ENCODE measurements at regions not wholly inside any gene's neighbourhood (a gene's known extent, or its start where the extent isn't known, plus 50 kb on each side); places are given as distances from the start of the nearest gene placed in this dataset.

DNA sequence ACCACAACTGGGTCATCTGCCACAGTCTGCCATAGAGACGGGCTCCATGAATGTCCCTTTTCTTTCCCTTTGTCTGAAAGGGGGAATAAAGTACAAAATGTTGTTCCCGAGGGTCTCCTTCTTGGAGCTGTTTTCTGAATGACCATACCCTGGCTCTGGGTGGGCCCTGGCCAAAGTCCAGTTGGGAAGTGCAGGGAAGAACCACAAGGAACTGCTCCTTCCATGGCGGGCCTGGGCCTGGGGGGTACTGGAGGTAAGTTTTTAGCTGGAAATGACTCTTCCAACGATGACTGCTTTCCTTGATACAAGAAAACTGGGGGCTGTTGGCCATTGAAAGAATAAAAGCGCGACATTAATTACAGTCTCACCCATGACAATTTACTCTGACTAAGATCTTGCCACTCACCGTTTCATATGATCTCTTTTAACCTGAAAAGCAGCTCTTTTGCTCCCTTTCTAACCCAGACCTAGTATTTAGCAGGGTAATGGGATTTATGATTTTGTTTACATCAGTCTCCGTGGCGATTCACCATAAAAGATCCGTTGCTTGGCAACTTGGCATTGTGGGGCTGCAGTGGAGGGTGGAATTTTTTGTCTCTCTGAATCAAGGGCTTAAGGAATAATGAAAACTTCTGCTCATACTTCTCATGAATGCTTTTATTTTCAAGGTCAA, 89.2 kb upstream of the PTCH1 start:
- Histone ChIP-seq H3K4me1 (ENCODE audit: insufficient read depth, low read length, poor library complexity, severe bottlenecking) (no peaks in the 10 kb centered on the region), H3K4me2 (ENCODE audit: low read depth, low read length, poor library complexity, severe bottlenecking) (no peak overlapping the region), H3K79me2 (ENCODE audit: insufficient read depth, low read length) (no peaks in the 10 kb centered on the region), H2AFZ (ENCODE audit: low read length) (no peak overlapping the region), H3K9ac (ENCODE audit: low read depth, low read length, poor library complexity, severe bottlenecking) (no peak overlapping the region), H4K20me1 (ENCODE audit: insufficient read depth, low read length, poor library complexity, severe bottlenecking) (no peaks in the 10 kb centered on the region), H3K27me3 (ENCODE audit: insufficient read depth, low read length, poor library complexity, severe bottlenecking) (no peaks in the 10 kb centered on the region), H3F3A (ENCODE audit: low read depth) (no peaks in the 10 kb centered on the region), H3K4me3 (ENCODE audit: low read length, poor library complexity, severe bottlenecking) (no peak overlapping the region), H3K9me2 (replicated peaks; ENCODE audit: low read depth, low read length) (no peaks in the 10 kb centered on the region), H3K36me3 (ENCODE audit: insufficient read depth, low read length) (no peaks in the 10 kb centered on the region), H3K9me3 (ENCODE audit: insufficient read depth, low read depth, low read length) (no peaks in the 10 kb centered on the region)
- no peak for TF ChIP-seq EZH2phosphoT487 (IDR thresholded peaks at IDR 0.05; ENCODE audit: borderline replicate concordance)
- TF ChIP-seq, protein P1, sequence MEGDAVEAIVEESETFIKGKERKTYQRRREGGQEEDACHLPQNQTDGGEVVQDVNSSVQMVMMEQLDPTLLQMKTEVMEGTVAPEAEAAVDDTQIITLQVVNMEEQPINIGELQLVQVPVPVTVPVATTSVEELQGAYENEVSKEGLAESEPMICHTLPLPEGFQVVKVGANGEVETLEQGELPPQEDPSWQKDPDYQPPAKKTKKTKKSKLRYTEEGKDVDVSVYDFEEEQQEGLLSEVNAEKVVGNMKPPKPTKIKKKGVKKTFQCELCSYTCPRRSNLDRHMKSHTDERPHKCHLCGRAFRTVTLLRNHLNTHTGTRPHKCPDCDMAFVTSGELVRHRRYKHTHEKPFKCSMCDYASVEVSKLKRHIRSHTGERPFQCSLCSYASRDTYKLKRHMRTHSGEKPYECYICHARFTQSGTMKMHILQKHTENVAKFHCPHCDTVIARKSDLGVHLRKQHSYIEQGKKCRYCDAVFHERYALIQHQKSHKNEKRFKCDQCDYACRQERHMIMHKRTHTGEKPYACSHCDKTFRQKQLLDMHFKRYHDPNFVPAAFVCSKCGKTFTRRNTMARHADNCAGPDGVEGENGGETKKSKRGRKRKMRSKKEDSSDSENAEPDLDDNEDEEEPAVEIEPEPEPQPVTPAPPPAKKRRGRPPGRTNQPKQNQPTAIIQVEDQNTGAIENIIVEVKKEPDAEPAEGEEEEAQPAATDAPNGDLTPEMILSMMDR (conservative IDR thresholded peaks at IDR 0.05; ENCODE audit: low read length): no peak

DNA sequence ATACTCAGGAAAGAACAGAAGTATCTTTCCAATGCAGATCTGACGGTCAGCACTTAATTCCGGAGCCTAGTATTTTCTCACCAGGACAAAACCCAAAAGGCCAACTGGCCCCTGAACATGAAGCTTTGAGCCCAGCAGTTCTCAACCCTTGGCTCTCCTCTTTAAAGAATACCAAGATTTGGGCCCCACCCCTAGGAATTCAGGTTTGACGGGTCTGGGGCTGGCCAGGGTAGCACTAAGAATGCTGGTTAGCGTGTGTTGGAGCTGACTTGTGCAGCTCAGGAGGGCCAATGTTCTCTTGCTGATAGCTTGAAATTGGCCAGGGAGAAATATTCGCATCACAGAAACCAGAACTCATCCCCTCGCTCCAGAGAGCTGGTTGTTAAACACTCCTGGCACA, 88.3 kb upstream of the PTCH1 start:
- no peak overlapping the region for H3K4me2 ChIP-seq (ENCODE audit: low read depth, low read length, poor library complexity, severe bottlenecking)
- H3K36me3 ChIP-seq (ENCODE audit: insufficient read depth, low read length): no peaks in the 10 kb centered on the region
- H2AFZ ChIP-seq (ENCODE audit: low read length): no peak overlapping the region
- no peak for TF ChIP-seq EZH2phosphoT487 (IDR thresholded peaks at IDR 0.05; ENCODE audit: borderline replicate concordance)
- TF ChIP-seq, protein P1 (conservative IDR thresholded peaks at IDR 0.05; ENCODE audit: low read length): no peak
- H3K79me2 ChIP-seq (ENCODE audit: insufficient read depth, low read length): no peaks in the 10 kb centered on the region
- H3K27me3 ChIP-seq (ENCODE audit: insufficient read depth, low read length, poor library complexity, severe bottlenecking): no peaks in the 10 kb centered on the region
- H3K9ac ChIP-seq (ENCODE audit: low read depth, low read length, poor library complexity, severe bottlenecking): no peak overlapping the region
- H3F3A ChIP-seq (ENCODE audit: low read depth): no peaks in the 10 kb centered on the region
- H3K4me3 ChIP-seq (ENCODE audit: low read length, poor library complexity, severe bottlenecking): no peak overlapping the region
- no peaks in the 10 kb centered on the region for H4K20me1 ChIP-seq (ENCODE audit: insufficient read depth, low read length, poor library complexity, severe bottlenecking)
- H3K9me2 ChIP-seq (replicated peaks; ENCODE audit: low read depth, low read length): no peaks in the 10 kb centered on the region
- H3K9me3 ChIP-seq (ENCODE audit: insufficient read depth, low read depth, low read length): no peaks in the 10 kb centered on the region
- H3K4me1 ChIP-seq (ENCODE audit: insufficient read depth, low read length, poor library complexity, severe bottlenecking): no peaks in the 10 kb centered on the region

DNA sequence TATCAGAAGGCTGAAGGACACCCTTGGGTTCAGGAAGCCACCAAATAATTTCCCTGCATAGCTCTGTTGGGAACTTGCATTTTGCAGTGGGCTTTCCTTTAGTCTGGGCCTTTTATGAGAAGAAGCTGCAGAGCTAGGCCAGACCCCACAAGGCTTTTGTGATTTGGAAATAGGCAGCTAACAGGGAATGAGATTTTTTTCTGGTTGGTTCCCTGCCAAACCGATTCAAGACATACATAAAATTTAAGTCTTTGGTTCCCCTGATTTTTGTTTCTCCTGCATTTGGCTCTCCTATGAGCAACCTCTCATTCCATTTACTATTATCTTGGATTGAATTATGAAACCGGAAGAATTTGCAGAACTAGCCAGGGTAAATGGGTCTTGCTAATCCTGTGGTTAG, 81.5 kb upstream of the PTCH1 start:
- no peak overlapping the region for H2AFZ ChIP-seq (ENCODE audit: low read length)
- TF ChIP-seq EZH2phosphoT487 (IDR thresholded peaks at IDR 0.05; ENCODE audit: borderline replicate concordance): no peak
- TF ChIP-seq, protein P1 (conservative IDR thresholded peaks at IDR 0.05; ENCODE audit: low read length): no peak
- no peaks in the 10 kb centered on the region for H3K9me2 ChIP-seq (replicated peaks; ENCODE audit: low read depth, low read length)
- H3K4me1 ChIP-seq (ENCODE audit: insufficient read depth, low read length, poor library complexity, severe bottlenecking): no peaks in the 10 kb centered on the region
- H4K20me1 ChIP-seq (ENCODE audit: insufficient read depth, low read length, poor library complexity, severe bottlenecking): no peaks in the 10 kb centered on the region
- no peak overlapping the region for H3K4me3 ChIP-seq (ENCODE audit: low read length, poor library complexity, severe bottlenecking)
- H3K36me3 ChIP-seq (ENCODE audit: insufficient read depth, low read length): no peaks in the 10 kb centered on the region
- H3K4me2 ChIP-seq (ENCODE audit: low read depth, low read length, poor library complexity, severe bottlenecking): no peak overlapping the region
- no peaks in the 10 kb centered on the region for H3K27me3 ChIP-seq (ENCODE audit: insufficient read depth, low read length, poor library complexity, severe bottlenecking)
- no peaks in the 10 kb centered on the region for H3F3A ChIP-seq (ENCODE audit: low read depth)
- no peak overlapping the region for H3K9ac ChIP-seq (ENCODE audit: low read depth, low read length, poor library complexity, severe bottlenecking)
- H3K79me2 ChIP-seq (ENCODE audit: insufficient read depth, low read length): no peaks in the 10 kb centered on the region
- H3K9me3 ChIP-seq (ENCODE audit: insufficient read depth, low read depth, low read length): no peaks in the 10 kb centered on the region
